ENCODE measurements at regions not wholly inside any gene's neighbourhood (a gene's known extent, or its start where the extent isn't known, plus 50 kb on each side); places are given as distances from the start of the nearest gene placed in this dataset.
"Not testable (repeated sequence)": the region's sequence is repeated elsewhere in the genome, so short reads cannot be mapped to it uniquely, and the experiment has no call there.

- H3K27me3 Mint-ChIP-seq: peaks cover 0 to 7% (median 5%) of the 10 kb centered on the region in 5 donors
- no peaks in the 10 kb centered on the region for H3K4me1 Mint-ChIP-seq
- H3K36me3 Mint-ChIP-seq: peaks cover 0 to 9% (median 0%) of the 10 kb centered on the region in 3 donors
- H3K4me3 Mint-ChIP-seq: no peak overlapping the region
- POLR2A ChIA-PET: no interaction called here
- H3K9me3 Mint-ChIP-seq: peaks cover 8 to 25% (median 13%) of the 10 kb centered on the region in 9 donors
- no peak for DNase-seq
- no peak for ATAC-seq
- H3K27ac Mint-ChIP-seq: no peak overlapping the region
Measured at GRCh38 chr3:19825193-19825592, 108.8 kb downstream of the EFHB start.

- Mint-ChIP-seq H3K27ac (no peak overlapping the region), H3K4me3 (no peak overlapping the region), H3K27me3 (peaks cover 0 to 4% (median 2%) of the 10 kb centered on the region in 5 donors), H3K36me3 (peaks cover 0 to 9% (median 0%) of the 10 kb centered on the region in 3 donors), H3K4me1 (no peaks in the 10 kb centered on the region), H3K9me3 (peaks cover 8 to 25% (median 16%) of the 10 kb centered on the region in 9 donors)
- no peak for DNase-seq
- POLR2A ChIA-PET: no interaction called here
- no peak for ATAC-seq
Measured at GRCh38 chr3:19822805-19823204, 111.2 kb downstream of the EFHB start.

- no peak for DNase-seq
- Mint-ChIP-seq H3K9me3 (peaks cover 0 to 13% (median 5%) of the 10 kb centered on the region in 9 donors), H3K27me3 (peaks cover 0 to 5% (median 1%) of the 10 kb centered on the region in 5 donors), H3K36me3 (no peaks in the 10 kb centered on the region), H3K4me1 (no peaks in the 10 kb centered on the region), H3K27ac (no peak overlapping the region), H3K4me3 (no peak overlapping the region)
- no peak for ATAC-seq
- POLR2A ChIA-PET: no interaction called here
Measured at GRCh38 chr3:19816631-19817030, 117.4 kb downstream of the EFHB start.

DNA sequence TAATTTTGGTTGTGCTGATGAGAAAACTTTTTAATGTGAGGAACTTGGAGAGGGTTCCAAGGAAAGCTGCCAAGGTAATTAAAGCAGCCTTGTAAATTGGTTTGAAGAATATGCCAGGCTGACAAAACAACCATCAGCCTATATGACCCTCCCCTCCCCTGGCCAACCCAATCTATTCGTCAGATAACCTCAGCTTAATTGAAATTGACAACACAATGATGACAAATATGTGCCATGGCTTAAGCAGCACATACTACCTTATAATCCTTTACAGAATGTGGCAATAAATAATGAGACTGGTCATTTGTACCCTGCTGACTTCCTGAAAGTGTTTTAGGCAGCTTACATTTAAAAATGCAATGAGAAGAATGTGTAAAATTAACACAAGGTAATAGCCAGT is 118.2 kb downstream of the EFHB start:
- Mint-ChIP-seq H3K27ac (no peak overlapping the region), H3K9me3 (peaks cover 0 to 9% (median 0%) of the 10 kb centered on the region in 9 donors), H3K36me3 (no peaks in the 10 kb centered on the region), H3K4me1 (no peaks in the 10 kb centered on the region), H3K4me3 (no peak overlapping the region), H3K27me3 (peaks cover 0 to 5% (median 0%) of the 10 kb centered on the region in 5 donors)
- DNase-seq: no peak
- POLR2A ChIA-PET: no interaction called here
- no peak for ATAC-seq

DNA sequence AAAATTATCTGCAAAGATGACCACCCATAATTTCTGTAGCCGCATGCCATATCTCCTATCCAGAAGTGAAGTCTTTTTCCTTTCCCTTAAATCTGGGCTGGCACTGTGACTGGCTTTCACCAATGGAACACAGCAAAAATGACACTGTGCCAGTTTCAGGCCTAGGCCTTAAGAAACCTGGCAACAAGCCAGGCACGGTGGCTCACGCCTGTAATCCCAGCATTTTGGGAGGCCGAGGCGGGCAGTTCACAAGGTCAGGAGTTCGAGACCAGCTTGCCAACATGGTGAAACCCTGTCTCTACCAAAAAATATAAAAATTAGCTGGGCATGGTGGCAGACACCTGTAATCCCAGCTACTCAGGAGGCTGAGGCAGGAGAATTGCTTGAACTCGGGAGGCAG is 120.3 kb downstream of the EFHB start:
- H3K4me3 Mint-ChIP-seq, H3K27ac Mint-ChIP-seq, ATAC-seq, H3K9me3 Mint-ChIP-seq, H3K36me3 Mint-ChIP-seq, POLR2A ChIA-PET, H3K27me3 Mint-ChIP-seq, H3K4me1 Mint-ChIP-seq, DNase-seq: not testable (repeated sequence)

- no peaks in the 10 kb centered on the region for H3K36me3 Mint-ChIP-seq
- no peak overlapping the region for H3K4me3 Mint-ChIP-seq
- H3K27ac Mint-ChIP-seq: no peak overlapping the region
- no peak for DNase-seq
- no peak for ATAC-seq
- no peaks in the 10 kb centered on the region for H3K4me1 Mint-ChIP-seq
- H3K27me3 Mint-ChIP-seq: peaks cover 0 to 5% (median 0%) of the 10 kb centered on the region in 5 donors
- H3K9me3 Mint-ChIP-seq: peaks cover 0 to 4% (median 0%) of the 10 kb centered on the region in 9 donors
- POLR2A ChIA-PET: no interaction called here
Measured at GRCh38 chr3:19811689-19812088, 122.3 kb downstream of the EFHB start.

DNA sequence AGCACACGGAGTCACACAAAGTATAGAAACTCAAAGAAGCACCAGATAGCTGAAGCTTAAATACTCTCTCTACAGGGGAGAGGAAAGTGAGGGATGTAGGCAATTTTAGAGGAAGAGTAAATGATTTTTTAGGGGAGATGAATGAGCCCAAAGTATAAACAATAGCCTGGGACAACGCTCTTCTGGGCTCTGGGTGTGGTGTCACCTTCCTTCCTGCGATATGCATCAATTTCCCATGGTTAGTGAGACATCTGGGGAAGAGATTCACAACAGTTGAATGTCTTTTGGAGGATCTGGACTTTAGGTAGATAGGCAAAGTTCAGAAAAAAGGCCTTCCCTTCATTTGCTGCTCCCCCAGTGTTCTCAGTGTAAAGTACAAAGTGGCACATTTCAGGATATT is 125.2 kb downstream of the EFHB start:
- Mint-ChIP-seq H3K9me3 (peaks cover 0 to 7% (median 3%) of the 10 kb centered on the region in 9 donors), H3K4me3 (no peak overlapping the region), H3K36me3 (no peaks in the 10 kb centered on the region), H3K27ac (no peak overlapping the region), H3K4me1 (no peaks in the 10 kb centered on the region), H3K27me3 (peaks cover 0 to 18% (median 2%) of the 10 kb centered on the region in 5 donors)
- POLR2A ChIA-PET: no interaction called here
- ATAC-seq: no peak
- DNase-seq: no peak

DNA sequence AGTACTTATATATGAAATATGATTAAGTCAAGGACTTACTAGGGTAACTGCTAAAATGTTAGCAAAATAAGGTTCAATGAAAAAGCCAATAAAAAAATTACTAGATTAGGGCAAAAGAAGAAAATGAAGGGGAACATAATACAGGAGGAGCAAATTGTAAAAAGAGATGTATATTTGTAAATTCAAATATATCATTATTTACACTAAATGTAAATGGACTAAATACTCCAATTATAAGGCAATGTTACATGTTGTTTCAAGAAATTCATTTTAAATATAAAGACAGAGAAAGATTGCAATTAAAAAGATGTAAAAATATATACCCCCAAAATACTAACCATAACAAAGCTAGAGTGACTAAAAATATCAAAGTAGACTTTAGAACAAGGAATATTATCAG is 134.1 kb downstream of the EFHB start:
- Mint-ChIP-seq H3K4me3 (no peak overlapping the region), H3K27ac (no peak overlapping the region), H3K36me3 (peaks cover 0 to 22% (median 0%) of the 10 kb centered on the region in 3 donors), H3K9me3 (peaks cover 6 to 48% (median 27%) of the 10 kb centered on the region in 9 donors), H3K27me3 (peaks cover 0 to 18% (median 2%) of the 10 kb centered on the region in 5 donors), H3K4me1 (no peaks in the 10 kb centered on the region)
- POLR2A ChIA-PET: no interaction called here
- ATAC-seq (no peak), DNase-seq (no peak)

DNA sequence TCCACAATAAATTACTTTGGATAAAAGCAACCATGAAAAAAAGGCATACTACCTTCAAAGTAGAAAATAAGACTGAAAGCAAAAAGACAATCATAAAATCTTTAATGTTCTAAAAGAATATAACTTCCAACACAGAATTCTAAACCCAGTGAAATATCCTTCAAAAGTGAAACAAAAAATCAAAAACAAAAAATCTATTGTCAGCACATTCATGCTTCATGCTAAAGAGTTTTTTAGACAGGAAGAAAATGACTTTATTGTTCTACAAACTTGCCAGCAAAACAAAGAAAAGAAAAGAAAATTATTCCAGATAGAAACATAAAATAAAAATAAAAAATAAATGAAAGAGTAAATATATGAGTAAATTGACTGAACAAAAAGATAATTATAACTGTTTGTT is 134.9 kb downstream of the EFHB start:
- H3K4me1 Mint-ChIP-seq: no peaks in the 10 kb centered on the region
- DNase-seq (no peak), ATAC-seq (no peak)
- H3K4me3 Mint-ChIP-seq: no peak overlapping the region
- peaks cover 0 to 15% (median 2%) of the 10 kb centered on the region in 5 donors for H3K27me3 Mint-ChIP-seq
- H3K27ac Mint-ChIP-seq: no peak overlapping the region
- H3K36me3 Mint-ChIP-seq: peaks cover 0 to 22% (median 0%) of the 10 kb centered on the region in 3 donors
- POLR2A ChIA-PET: interaction anchor here (0.6 kb wide), 1 partner anchor 130 kb away, joined by 3 read pairs; no protein-coding TSS in a partner anchor
- H3K9me3 Mint-ChIP-seq: peaks cover 6 to 45% (median 27%) of the 10 kb centered on the region in 9 donors

DNA sequence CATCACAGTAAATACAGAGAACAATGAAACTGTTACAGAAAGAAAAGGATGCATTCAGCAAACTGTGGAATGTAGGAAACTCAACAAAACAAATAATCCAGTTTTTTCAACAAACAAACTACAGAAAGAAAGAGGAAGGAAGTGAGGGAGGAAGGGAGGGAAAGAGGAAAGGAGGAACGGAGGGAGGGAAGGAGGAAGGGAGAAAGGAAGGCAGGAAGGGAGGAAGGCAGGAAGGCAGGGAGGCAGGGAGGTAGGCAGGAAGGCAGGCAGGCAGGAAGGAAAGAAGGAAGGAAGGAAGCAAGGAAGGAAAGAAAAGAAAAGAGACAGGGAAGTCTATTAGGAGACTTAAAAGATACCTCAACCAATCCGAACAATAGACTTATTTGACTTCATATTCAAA is 135.7 kb downstream of the EFHB start:
- POLR2A ChIA-PET: interaction anchor here (0.6 kb wide), 1 partner anchor 129 kb away, joined by 3 read pairs; no protein-coding TSS in a partner anchor
- H3K4me3 Mint-ChIP-seq: no peak overlapping the region
- no peak overlapping the region for H3K27ac Mint-ChIP-seq
- H3K9me3 Mint-ChIP-seq: peaks cover 6 to 43% (median 24%) of the 10 kb centered on the region in 9 donors
- no peak for ATAC-seq
- peaks cover 0 to 22% (median 0%) of the 10 kb centered on the region in 3 donors for H3K36me3 Mint-ChIP-seq
- no peak for DNase-seq
- H3K4me1 Mint-ChIP-seq: no peaks in the 10 kb centered on the region
- peaks cover 0 to 8% (median 2%) of the 10 kb centered on the region in 5 donors for H3K27me3 Mint-ChIP-seq

DNA sequence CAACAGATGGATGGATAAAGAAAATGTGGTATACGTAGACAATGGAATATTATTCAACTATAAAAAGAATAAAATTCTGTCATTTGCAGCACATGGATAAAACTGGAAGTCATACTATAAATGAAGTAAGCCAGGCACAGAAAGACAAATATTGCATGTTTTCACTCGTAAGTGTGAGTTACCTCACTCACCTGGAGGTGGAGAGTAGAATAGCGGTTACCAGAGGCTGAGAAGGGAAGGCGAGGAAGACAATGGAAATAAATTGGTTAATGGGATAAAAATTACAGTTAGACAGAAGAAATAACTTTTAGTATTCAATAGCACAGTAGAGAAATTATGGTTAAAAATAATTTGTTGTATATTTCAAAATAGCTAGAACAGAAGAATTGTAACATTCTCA is 141.6 kb downstream of the EFHB start:
- Mint-ChIP-seq H3K36me3 (no peaks in the 10 kb centered on the region), H3K27me3 (peaks cover 0 to 9% (median 0%) of the 10 kb centered on the region in 5 donors), H3K4me3 (no peak overlapping the region), H3K9me3 (peaks cover 0 to 3% (median 0%) of the 10 kb centered on the region in 9 donors), H3K4me1 (no peaks in the 10 kb centered on the region), H3K27ac (no peak overlapping the region)
- DNase-seq: no peak
- no peak for ATAC-seq
- POLR2A ChIA-PET: no interaction called here

DNA sequence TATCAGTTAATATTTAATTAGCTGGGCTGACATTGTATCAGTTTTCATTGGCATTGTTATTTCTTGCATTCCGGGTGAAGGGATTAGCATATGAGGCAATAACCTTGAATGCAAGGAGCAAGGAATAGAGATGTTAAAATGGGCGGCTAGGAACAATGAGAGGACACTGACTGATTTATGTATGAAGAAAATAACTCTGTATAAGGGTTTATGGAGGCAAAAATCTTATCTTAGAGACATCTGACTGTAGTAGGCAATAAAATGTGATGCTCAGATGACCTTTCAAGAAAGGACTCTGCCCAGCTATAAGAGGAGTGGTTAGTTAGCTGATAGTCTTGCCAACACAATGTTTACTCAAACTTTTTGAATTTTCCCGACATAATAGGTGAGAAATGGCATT is 158.3 kb downstream of the EFHB start:
- Mint-ChIP-seq H3K4me1 (no peaks in the 10 kb centered on the region), H3K27me3 (peaks cover 0 to 9% (median 0%) of the 10 kb centered on the region in 5 donors), H3K36me3 (no peaks in the 10 kb centered on the region), H3K27ac (no peak overlapping the region), H3K4me3 (no peak overlapping the region), H3K9me3 (peaks cover 0 to 1% (median 0%) of the 10 kb centered on the region in 9 donors)
- POLR2A ChIA-PET: no interaction called here
- no peak for ATAC-seq
- DNase-seq: no peak

- H3K27me3 Mint-ChIP-seq: peaks cover 0 to 4% (median 0%) of the 10 kb centered on the region in 5 donors
- no peaks in the 10 kb centered on the region for H3K9me3 Mint-ChIP-seq
- H3K36me3 Mint-ChIP-seq: no peaks in the 10 kb centered on the region
- H3K27ac Mint-ChIP-seq: no peak overlapping the region
- POLR2A ChIA-PET: no interaction called here
- no peaks in the 10 kb centered on the region for H3K4me1 Mint-ChIP-seq
- H3K4me3 Mint-ChIP-seq: no peak overlapping the region
- ATAC-seq: no peak
- no peak for DNase-seq
Measured at GRCh38 chr3:19769694-19770093, 164.3 kb downstream of the EFHB start.

DNA sequence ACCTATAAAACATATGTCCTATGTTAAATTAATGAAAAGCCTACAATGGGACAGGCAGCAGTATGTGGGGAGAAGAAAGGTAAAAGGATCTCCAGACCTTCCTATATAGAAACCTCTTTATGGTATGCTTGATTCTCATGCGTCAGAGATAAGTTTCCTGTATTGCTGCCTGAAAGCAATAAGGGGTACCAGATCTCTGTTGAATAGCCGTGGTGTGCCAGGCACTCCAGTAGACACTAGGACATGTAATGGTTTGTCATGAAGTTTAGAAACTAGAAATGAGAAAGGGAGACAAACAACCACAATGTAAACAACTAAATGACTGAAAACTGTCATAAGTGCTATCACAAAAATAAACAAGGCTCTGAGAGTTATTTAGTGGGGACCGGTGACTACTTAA is 168.1 kb downstream of the EFHB start:
- H3K27me3 Mint-ChIP-seq: peaks cover 0 to 3% (median 0%) of the 10 kb centered on the region in 5 donors
- POLR2A ChIA-PET: no interaction called here
- H3K36me3 Mint-ChIP-seq: no peaks in the 10 kb centered on the region
- H3K4me3 Mint-ChIP-seq: no peak overlapping the region
- no peaks in the 10 kb centered on the region for H3K4me1 Mint-ChIP-seq
- no peaks in the 10 kb centered on the region for H3K9me3 Mint-ChIP-seq
- DNase-seq (no peak), ATAC-seq (no peak)
- H3K27ac Mint-ChIP-seq: no peak overlapping the region

All from naive thymus-derived CD8-positive, alpha-beta T cell (primary cell).